Trophoblast cell (in vitro differentiated cells and primary cell): ENCODE measurements at regions not wholly inside any gene's neighbourhood (a gene's known extent, or its start where the extent isn't known, plus 50 kb on each side); places are given as distances from the start of the nearest gene placed in this dataset.

ENCODE experiments used
- DNase-seq, 2 donors: peaks; one replicate each; pipeline ENCODE4 v3.0.0-alpha.2; 2016
- H2AFZ ChIP-seq: 2 replicates; pipeline ENCODE4 v1.6.1; 2013; ENCODE audit warnings: low read length, moderate library complexity, mild to moderate bottlenecking; ENCODE audit not compliant: insufficient read depth, poor library complexity
- H2AK5ac ChIP-seq: 2 replicates; pipeline ENCODE4 v1.6.1; 2013; ENCODE audit warnings: mild to moderate bottlenecking, low read length
- H2BK120ac ChIP-seq: 2 replicates; pipeline ENCODE4 v1.6.1; 2013; ENCODE audit warnings: low read length, mild to moderate bottlenecking, moderate library complexity; ENCODE audit not compliant: insufficient read depth, poor library complexity
- H2BK12ac ChIP-seq: 2 replicates; pipeline ENCODE4 v1.6.1; 2013; ENCODE audit warnings: mild to moderate bottlenecking, low read length, moderate library complexity
- H2BK5ac ChIP-seq: 2 replicates; pipeline ENCODE4 v1.6.1; 2013; ENCODE audit warnings: low read length, low read depth, moderate library complexity, mild to moderate bottlenecking; ENCODE audit not compliant: poor library complexity
- H3K14ac ChIP-seq: 2 replicates; pipeline ENCODE4 v1.6.1; 2013; ENCODE audit warnings: mild to moderate bottlenecking, low read length
- H3K18ac ChIP-seq: 2 replicates; pipeline ENCODE4 v1.6.1; 2013; ENCODE audit warnings: mild to moderate bottlenecking, low read length
- H3K23ac ChIP-seq: 2 replicates; pipeline ENCODE4 v1.6.1; 2013; ENCODE audit warnings: low read length
- H3K27ac ChIP-seq: 2 replicates; pipeline ENCODE4 v1.5.1; 2013; ENCODE audit warnings: low read depth, mild to moderate bottlenecking, inconsistent platforms, low read length, moderate library complexity
- H3K27me3 ChIP-seq: 2 replicates; pipeline ENCODE4 v1.6.1; 2013; ENCODE audit warnings: inconsistent platforms, mild to moderate bottlenecking, low read length, moderate library complexity; ENCODE audit not compliant: insufficient read depth
- H3K36me3 ChIP-seq, 2 experiments: 1 replicate in 1 of 2; 2 replicates in 1 of 2; pipeline ENCODE4 v1.6.1; 2013; ENCODE audit warnings: low read length in 2 of 2, mild to moderate bottlenecking in 2 of 2, moderate library complexity in 1 of 2; ENCODE audit not compliant: insufficient read depth in 2 of 2, control insufficient read depth in 1 of 2
- H3K4ac ChIP-seq: 2 replicates; pipeline ENCODE4 v1.6.1; 2013; ENCODE audit warnings: low read depth, mild to moderate bottlenecking, low read length, moderate library complexity
- H3K4me1 ChIP-seq, 2 experiments: 1 replicate in 1 of 2; 2 replicates in 1 of 2; pipeline ENCODE4 v1.6.1; 2013; ENCODE audit warnings: low read length in 2 of 2, mild to moderate bottlenecking in 2 of 2, moderate library complexity in 1 of 2; ENCODE audit not compliant: insufficient read depth in 2 of 2, control insufficient read depth in 1 of 2
- H3K4me2 ChIP-seq: 2 replicates; pipeline ENCODE4 v1.6.1; 2013; ENCODE audit warnings: inconsistent platforms, mild to moderate bottlenecking, low read length, moderate library complexity
- H3K4me3 ChIP-seq: 2 replicates; pipeline ENCODE4 v1.5.1; 2013; ENCODE audit warnings: mild to moderate bottlenecking, low read depth, low read length, inconsistent platforms
- H3K79me1 ChIP-seq: one replicate; pipeline ENCODE4 v1.6.1; 2013; ENCODE audit warnings: low read length
- H3K79me2 ChIP-seq: 2 replicates; pipeline ENCODE4 v1.6.1; 2013; ENCODE audit warnings: low read length, mild to moderate bottlenecking; ENCODE audit not compliant: control insufficient read depth, insufficient read depth, poor library complexity
- H3K9ac ChIP-seq: 2 replicates; pipeline ENCODE4 v1.6.1; 2013; ENCODE audit warnings: mild to moderate bottlenecking, low read length
- H3K9me3 ChIP-seq: 2 replicates; pipeline ENCODE4 v1.6.1; 2013; ENCODE audit warnings: low read depth, mild to moderate bottlenecking, control low read depth, inconsistent platforms, low read length; ENCODE audit not compliant: insufficient read depth
- H4K12ac ChIP-seq: 2 replicates; pipeline ENCODE4 v1.6.1; 2013; ENCODE audit warnings: low read depth, mild to moderate bottlenecking, low read length, moderate library complexity
- H4K8ac ChIP-seq: 2 replicates; pipeline ENCODE4 v1.6.1; 2013; ENCODE audit warnings: low read depth, mild to moderate bottlenecking, low read length, moderate library complexity
- H4K91ac ChIP-seq: one replicate; pipeline ENCODE4 v1.6.1; 2013; ENCODE audit warnings: low read depth, mild to moderate bottlenecking, low read length, moderate library complexity
- WGBS: extraction: QIAGEN DNeasy Blood & Tissue Kit; methylation state at CpG from one replicate; pipeline ENCODE4 v1.1.7; 2013; ENCODE audit warnings: missing lambda C conversion rate; ENCODE audit not compliant: insufficient read length, insufficient coverage; ENCODE audit errors: extremely low coverage; 5-methylcytosine and 5-hydroxymethylcytosine counted together

DNA sequence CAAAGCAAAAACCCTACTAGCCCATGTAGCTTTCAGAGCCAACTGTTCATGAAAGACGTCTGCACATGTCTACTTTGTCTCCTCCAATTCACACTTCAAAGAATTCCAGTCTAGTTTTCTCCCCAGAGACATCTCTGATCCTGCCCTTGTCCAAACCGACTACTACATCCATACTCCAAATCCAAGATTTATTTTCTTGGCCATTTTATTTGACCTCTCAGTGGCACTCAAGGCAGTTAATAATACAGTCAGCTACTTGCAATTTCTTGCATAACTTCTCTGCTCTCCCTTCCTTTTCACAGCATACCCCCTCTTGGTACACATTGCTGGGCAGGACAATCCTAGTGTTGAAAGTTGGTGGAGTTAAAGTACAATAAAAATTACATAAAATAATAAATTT is 170.9 kb upstream of the INHBA start:
- H3K14ac ChIP-seq = peak overlapping the region; percentile 33
- H3K23ac ChIP-seq = no peak overlapping the region
- H4K91ac ChIP-seq = peak overlapping the region; percentile 77
- no peak overlapping the region for H3K18ac ChIP-seq
- DNase-seq = no peak
- H3K9ac ChIP-seq = no peak overlapping the region
- no CpG with 5 or more reads among the region's 2 CpGs for WGBS
- peaks cover 20 to 33% of the 10 kb centered on the region in 2 experiments for H3K4me1 ChIP-seq
- peak overlapping the region; percentile 70 for H2BK12ac ChIP-seq
- H4K8ac ChIP-seq = peak overlapping the region; percentile 44
- peak overlapping the region; percentile 72 for H3K27ac ChIP-seq
- no peak overlapping the region for H3K4me2 ChIP-seq
- no peak overlapping the region for H2AFZ ChIP-seq
- H3K79me1 ChIP-seq = peaks cover 22% of the 10 kb centered on the region
- no peaks in the 10 kb centered on the region for H3K27me3 ChIP-seq
- peak overlapping the region; percentile 75 for H2AK5ac ChIP-seq
- peak overlapping the region; percentile 81 for H2BK120ac ChIP-seq
- no peaks in the 10 kb centered on the region for H3K36me3 ChIP-seq
- peak overlapping the region; percentile 65 for H2BK5ac ChIP-seq
- peak overlapping the region; percentile 51 for H3K4ac ChIP-seq
- H3K79me2 ChIP-seq = peaks cover 5% of the 10 kb centered on the region
- no peak overlapping the region for H4K12ac ChIP-seq
- H3K4me3 ChIP-seq = no peak overlapping the region
- H3K9me3 ChIP-seq = no peaks in the 10 kb centered on the region

DNA sequence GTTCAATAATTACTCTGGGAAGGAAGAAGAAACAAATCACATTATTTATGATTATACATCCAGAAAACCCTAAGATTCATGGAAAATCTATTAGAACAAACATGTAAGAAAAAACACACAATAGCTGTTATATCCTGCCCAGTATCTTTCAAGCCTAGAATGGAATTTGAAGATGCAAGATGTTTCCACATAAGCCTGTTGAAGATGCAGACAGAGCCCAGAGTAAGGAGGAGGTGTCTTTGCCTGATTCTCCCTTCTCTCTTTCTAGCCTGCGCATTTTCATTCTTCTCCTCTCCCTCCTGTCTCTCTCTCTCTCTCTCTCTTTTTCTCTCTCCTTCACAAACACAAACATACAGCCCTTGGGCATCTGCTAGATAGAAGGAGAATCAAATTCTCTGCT is 170.1 kb upstream of the INHBA start:
- Histone ChIP-seq H3K27me3 (no peaks in the 10 kb centered on the region), H3K9ac (no peak overlapping the region), H4K91ac (no peak overlapping the region), H3K4ac (no peak overlapping the region), H3K79me2 (peaks cover 5% of the 10 kb centered on the region), H3K27ac (no peak overlapping the region), H3K4me2 (no peak overlapping the region), H2AFZ (no peak overlapping the region), H3K4me1 (peaks cover 20 to 33% of the 10 kb centered on the region in 2 experiments), H3K79me1 (peaks cover 22% of the 10 kb centered on the region), H4K8ac (no peak overlapping the region), H3K14ac (no peak overlapping the region), H2AK5ac (no peak overlapping the region), H2BK120ac (no peak overlapping the region), H3K9me3 (no peaks in the 10 kb centered on the region), H3K36me3 (no peaks in the 10 kb centered on the region), H2BK5ac (no peak overlapping the region), H2BK12ac (no peak overlapping the region), H4K12ac (no peak overlapping the region), H3K18ac (no peak overlapping the region), H3K23ac (no peak overlapping the region), H3K4me3 (no peak overlapping the region)
- no peak for DNase-seq
- no CpG with 5 or more reads among the region's 1 CpG for WGBS

- no peak overlapping the region for H2AFZ ChIP-seq
- no CpG with 5 or more reads among the region's 1 CpG for WGBS
- no peak overlapping the region for H3K23ac ChIP-seq
- no peak overlapping the region for H3K18ac ChIP-seq
- peaks cover 5% of the 10 kb centered on the region for H3K79me2 ChIP-seq
- H3K4me2 ChIP-seq = no peak overlapping the region
- H3K36me3 ChIP-seq = no peaks in the 10 kb centered on the region
- H3K4me1 ChIP-seq = peaks cover 13 to 22% of the 10 kb centered on the region in 2 experiments
- no peak overlapping the region for H4K91ac ChIP-seq
- no peak overlapping the region for H2BK12ac ChIP-seq
- H2BK120ac ChIP-seq = no peak overlapping the region
- H4K8ac ChIP-seq = no peak overlapping the region
- no peak overlapping the region for H3K4ac ChIP-seq
- no peaks in the 10 kb centered on the region for H3K27me3 ChIP-seq
- H4K12ac ChIP-seq = no peak overlapping the region
- no peak overlapping the region for H2AK5ac ChIP-seq
- no peak overlapping the region for H3K9ac ChIP-seq
- H3K14ac ChIP-seq = no peak overlapping the region
- H3K9me3 ChIP-seq = peaks cover 2% of the 10 kb centered on the region
- no peak overlapping the region for H3K4me3 ChIP-seq
- peaks cover 17% of the 10 kb centered on the region for H3K79me1 ChIP-seq
- no peak overlapping the region for H3K27ac ChIP-seq
- H2BK5ac ChIP-seq = no peak overlapping the region
- peak in 1 of 2 donors; percentile 33 for DNase-seq
These were observed 167.7 kb upstream of the INHBA start for GRCh38 chr7:41870461-41871138.

- H2BK12ac ChIP-seq = peak overlapping the region; percentile 50
- H3K79me1 ChIP-seq = peaks cover 14% of the 10 kb centered on the region
- no peak overlapping the region for H2AK5ac ChIP-seq
- peaks cover 5% of the 10 kb centered on the region for H3K79me2 ChIP-seq
- no peaks in the 10 kb centered on the region for H3K27me3 ChIP-seq
- no peak overlapping the region for H3K14ac ChIP-seq
- peak overlapping the region; percentile 58 for H2BK120ac ChIP-seq
- H4K12ac ChIP-seq = no peak overlapping the region
- no peak overlapping the region for H3K4ac ChIP-seq
- DNase-seq = no peak
- H3K4me1 ChIP-seq = peaks cover 7 to 16% of the 10 kb centered on the region in 2 experiments
- no peak overlapping the region for H3K4me3 ChIP-seq
- H3K18ac ChIP-seq = no peak overlapping the region
- H3K36me3 ChIP-seq = no peaks in the 10 kb centered on the region
- no peak overlapping the region for H2BK5ac ChIP-seq
- H2AFZ ChIP-seq = no peak overlapping the region
- no peak overlapping the region for H4K8ac ChIP-seq
- H3K4me2 ChIP-seq = no peak overlapping the region
- no CpG with 5 or more reads among the region's 4 CpGs for WGBS
- H3K9me3 ChIP-seq = peaks cover 6% of the 10 kb centered on the region
- H3K23ac ChIP-seq = no peak overlapping the region
- peak overlapping the region; percentile 50 for H3K27ac ChIP-seq
- peak overlapping the region; percentile 28 for H4K91ac ChIP-seq
- H3K9ac ChIP-seq = no peak overlapping the region
These were observed 167.1 kb upstream of the INHBA start for GRCh38 chr7:41869997-41870396.
